Stomach (tissue), 4 donors: ENCODE measurements at regions not wholly inside any gene's neighbourhood (a gene's known extent, or its start where the extent isn't known, plus 50 kb on each side); places are given as distances from the start of the nearest gene placed in this dataset.

Experiments
- CTCF ChIP-seq, 7 experiments: fragments of 450-650 bp in 4 of 7; fragments of 200-600 bp in 3 of 7; sonication (generic) in 3 of 7; IDR thresholded peaks; one replicate each; pipeline ENCODE4 v1.5.1; 2016 to 2019; ENCODE audit warnings: antibody characterized with exemption in 7 of 7, control low read depth in 2 of 7, mild to moderate bottlenecking in 1 of 7
- EP300 ChIP-seq: sonication (generic); formaldehyde crosslinking; IDR thresholded peaks from one replicate; pipeline ENCODE4 v1.6.1; 2017; ENCODE audit warnings: antibody characterized with exemption

- TF ChIP-seq CTCF (IDR thresholded peaks at IDR 0.05) (peak in 4 of 7 experiments; percentile 36 to 60 (median 40)), EP300 (no peak)
Measured at GRCh38 chr3:70120357-70120966, 120.9 kb downstream of the SAMMSON start.
